Ascending aorta (tissue), 2 donors: ENCODE measurements at regions not wholly inside any gene's neighbourhood (a gene's known extent, or its start where the extent isn't known, plus 50 kb on each side); places are given as distances from the start of the nearest gene placed in this dataset.

Experiments
- DNase-seq, 2 donors: peaks; one replicate each; pipeline ENCODE4 v3.0.0-alpha.2; 2019; ENCODE audit warnings: low spot score in 2 of 2
- H3K27ac ChIP-seq, 2 donors: fragments of 200-600 bp; sonication (generic); one replicate each; pipeline ENCODE4 v1.5.1; 2016 to 2017; ENCODE audit warnings: mild to moderate bottlenecking in 1 of 2
- H3K27me3 ChIP-seq: fragments of 200-600 bp; sonication (generic); one replicate; pipeline ENCODE4 v1.5.1; 2017
- H3K36me3 ChIP-seq, 2 donors: fragments of 200-600 bp; sonication (generic); one replicate each; pipeline ENCODE4 v1.5.1; 2016
- H3K4me1 ChIP-seq, 2 donors: fragments of 200-600 bp; sonication (generic); one replicate each; pipeline ENCODE4 v1.5.1; 2016 to 2017; ENCODE audit warnings: mild to moderate bottlenecking in 1 of 2
- H3K4me3 ChIP-seq, 2 donors: fragments of 200-600 bp; sonication (generic); one replicate each; pipeline ENCODE4 v1.5.1; 2016 to 2017; ENCODE audit warnings: mild to moderate bottlenecking in 1 of 2
- H3K9me3 ChIP-seq, 2 donors: fragments of 200-600 bp; sonication (generic); one replicate each; pipeline ENCODE4 v1.5.1; 2016
- intact Hi-C: fragments of 100-400 bp; cut with DNase I; formaldehyde crosslinking; loops from one replicate; pipeline ENCODE4 v1.15.1; 2023
- TF ChIP-seq, protein P1 (sequence below), 3 experiments: fragments of 200-600 bp in 2 of 3; fragments of 450-650 bp in 1 of 3; sonication (generic) in 2 of 3; IDR thresholded peaks; one replicate each; pipeline ENCODE4 v1.5.1; 2016 to 2019; ENCODE audit warnings: antibody characterized with exemption in 3 of 3, mild to moderate bottlenecking in 1 of 3, moderate library complexity in 1 of 3

DNA sequence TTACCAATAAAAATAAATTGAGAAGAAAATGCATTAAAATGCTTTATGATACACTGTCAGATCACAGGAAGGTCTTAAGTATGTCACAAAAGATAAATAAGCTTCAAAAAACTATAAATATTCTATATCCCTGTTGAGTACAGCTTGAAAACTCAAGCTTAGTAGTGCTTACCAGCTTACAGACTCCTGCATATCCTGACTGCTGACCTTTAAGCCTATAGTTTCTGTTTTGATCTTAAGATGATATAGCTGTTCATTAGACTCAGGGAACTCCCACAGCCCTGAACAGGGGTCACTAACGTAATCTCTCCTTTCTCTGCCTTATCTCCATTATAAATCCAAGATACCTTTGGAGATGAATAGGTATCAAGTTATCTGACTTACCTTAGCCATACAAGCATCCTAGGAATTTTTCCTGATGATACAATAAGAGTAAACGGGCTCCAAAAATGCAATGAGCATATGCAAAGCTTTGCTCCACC, 93.7 kb upstream of the RBBP8 start:
- Histone ChIP-seq H3K27me3 (no peaks in the 10 kb centered on the region), H3K27ac (no peak overlapping the region), H3K4me1 (no peaks in the 10 kb centered on the region), H3K36me3 (no peaks in the 10 kb centered on the region), H3K4me3 (no peak overlapping the region), H3K9me3 (no peaks in the 10 kb centered on the region)
- TF ChIP-seq, protein P1, sequence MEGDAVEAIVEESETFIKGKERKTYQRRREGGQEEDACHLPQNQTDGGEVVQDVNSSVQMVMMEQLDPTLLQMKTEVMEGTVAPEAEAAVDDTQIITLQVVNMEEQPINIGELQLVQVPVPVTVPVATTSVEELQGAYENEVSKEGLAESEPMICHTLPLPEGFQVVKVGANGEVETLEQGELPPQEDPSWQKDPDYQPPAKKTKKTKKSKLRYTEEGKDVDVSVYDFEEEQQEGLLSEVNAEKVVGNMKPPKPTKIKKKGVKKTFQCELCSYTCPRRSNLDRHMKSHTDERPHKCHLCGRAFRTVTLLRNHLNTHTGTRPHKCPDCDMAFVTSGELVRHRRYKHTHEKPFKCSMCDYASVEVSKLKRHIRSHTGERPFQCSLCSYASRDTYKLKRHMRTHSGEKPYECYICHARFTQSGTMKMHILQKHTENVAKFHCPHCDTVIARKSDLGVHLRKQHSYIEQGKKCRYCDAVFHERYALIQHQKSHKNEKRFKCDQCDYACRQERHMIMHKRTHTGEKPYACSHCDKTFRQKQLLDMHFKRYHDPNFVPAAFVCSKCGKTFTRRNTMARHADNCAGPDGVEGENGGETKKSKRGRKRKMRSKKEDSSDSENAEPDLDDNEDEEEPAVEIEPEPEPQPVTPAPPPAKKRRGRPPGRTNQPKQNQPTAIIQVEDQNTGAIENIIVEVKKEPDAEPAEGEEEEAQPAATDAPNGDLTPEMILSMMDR (IDR thresholded peaks at IDR 0.05) = no peak
- DNase-seq = no peak
- intact Hi-C loops = no loop called here

DNA sequence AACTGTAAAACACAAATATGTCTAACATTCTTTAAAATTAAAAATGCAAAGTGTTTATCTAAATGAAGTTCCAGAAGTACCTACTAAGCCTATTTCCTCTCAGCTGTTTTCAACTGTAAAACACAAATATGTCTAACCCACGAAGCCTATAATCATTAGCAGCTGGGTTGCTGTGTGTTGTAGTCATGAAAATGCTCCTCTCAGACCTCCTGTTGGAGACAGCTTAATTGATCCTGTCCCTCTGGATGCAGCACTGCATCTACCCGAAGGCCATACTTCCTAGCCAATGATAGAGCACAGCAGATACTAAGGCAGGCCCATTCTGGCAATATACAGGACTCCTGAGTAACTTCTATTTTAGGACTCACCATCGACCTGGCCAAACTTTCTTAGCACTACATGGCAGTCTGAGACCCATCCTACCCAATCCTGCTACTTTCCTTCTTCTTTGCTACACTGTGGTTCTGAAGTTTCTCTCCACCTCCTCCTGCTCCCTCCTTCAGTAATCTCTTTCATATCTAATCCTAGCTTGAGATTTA, 92.5 kb upstream of the RBBP8 start:
- intact Hi-C loops = no loop called here
- Histone ChIP-seq H3K27ac (no peak overlapping the region), H3K36me3 (no peaks in the 10 kb centered on the region), H3K4me3 (no peak overlapping the region), H3K27me3 (no peaks in the 10 kb centered on the region), H3K4me1 (no peaks in the 10 kb centered on the region), H3K9me3 (no peaks in the 10 kb centered on the region)
- TF ChIP-seq, protein P1 (IDR thresholded peaks at IDR 0.05) = no peak
- DNase-seq = no peak

DNA sequence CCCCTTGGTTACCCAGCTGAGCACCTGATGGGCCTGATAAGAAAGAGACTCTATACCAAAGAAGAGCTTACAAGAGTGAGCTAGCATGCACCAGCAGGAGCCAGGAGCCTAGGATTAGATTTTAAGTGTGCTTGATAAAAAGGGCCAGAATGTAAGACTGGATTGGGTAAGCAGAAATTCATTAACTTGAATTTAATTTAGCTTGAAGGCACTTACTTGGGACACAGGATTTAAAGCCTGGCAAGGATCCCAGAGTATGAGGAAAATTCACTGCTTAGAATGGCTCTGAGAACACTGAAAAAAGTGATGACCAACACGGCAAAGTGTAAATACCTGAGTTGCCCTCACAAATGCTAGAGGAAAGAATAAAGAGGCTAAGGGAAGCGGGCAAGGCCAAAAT, 91.3 kb upstream of the RBBP8 start:
- H3K9me3 ChIP-seq = no peaks in the 10 kb centered on the region
- H3K36me3 ChIP-seq = no peaks in the 10 kb centered on the region
- intact Hi-C loops = no loop called here
- no peak overlapping the region for H3K4me3 ChIP-seq
- no peaks in the 10 kb centered on the region for H3K27me3 ChIP-seq
- no peak overlapping the region for H3K27ac ChIP-seq
- TF ChIP-seq, protein P1 (IDR thresholded peaks at IDR 0.05) = no peak
- no peak for DNase-seq
- H3K4me1 ChIP-seq = no peaks in the 10 kb centered on the region

DNA sequence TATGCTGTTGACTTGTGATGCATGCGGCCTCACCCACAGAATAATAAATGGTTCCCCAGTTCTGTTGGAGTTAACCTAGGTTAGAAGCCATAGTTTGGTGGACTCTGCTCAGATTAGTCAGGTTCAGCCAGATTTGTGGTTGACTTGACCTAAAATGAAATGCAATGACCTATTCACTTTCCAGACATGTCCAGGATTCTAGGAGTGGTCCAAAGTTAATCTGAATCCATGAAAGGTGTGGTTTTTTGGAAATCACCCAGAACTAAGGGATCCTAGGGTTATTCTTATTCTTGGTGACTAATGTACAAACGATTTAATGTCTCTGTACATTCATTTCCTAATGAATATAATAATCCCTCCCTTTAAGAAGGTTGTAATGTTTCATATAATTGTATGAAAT, 88.9 kb upstream of the RBBP8 start:
- Histone ChIP-seq H3K4me3 (no peak overlapping the region), H3K36me3 (no peaks in the 10 kb centered on the region), H3K9me3 (no peaks in the 10 kb centered on the region), H3K27me3 (no peaks in the 10 kb centered on the region), H3K4me1 (no peaks in the 10 kb centered on the region), H3K27ac (no peak overlapping the region)
- DNase-seq = no peak
- TF ChIP-seq, protein P1 (IDR thresholded peaks at IDR 0.05) = no peak
- intact Hi-C loops = no loop called here

DNA sequence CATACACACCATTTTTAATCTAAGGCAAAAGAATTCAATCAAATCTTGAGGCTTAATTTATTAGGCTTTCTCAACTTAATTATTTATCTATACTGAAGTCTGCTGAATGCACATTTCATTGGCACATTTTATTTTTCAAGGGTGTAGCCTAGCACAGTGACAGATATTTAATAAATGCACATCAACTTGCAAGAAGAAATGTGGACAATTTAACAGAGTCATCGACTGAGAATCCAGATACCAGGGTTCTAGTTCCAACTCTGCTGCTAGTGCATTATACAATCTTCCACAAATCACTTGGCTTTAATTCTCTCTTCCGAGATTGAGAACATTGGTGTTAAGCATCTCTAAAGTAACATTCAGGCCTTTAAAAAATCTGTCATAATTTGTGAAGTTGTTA, 88.5 kb upstream of the RBBP8 start:
- DNase-seq = no peak
- no peaks in the 10 kb centered on the region for H3K9me3 ChIP-seq
- intact Hi-C loops = no loop called here

More for the DNA sequence above, 88.5 kb upstream of the RBBP8 start:
- no peak overlapping the region for H3K4me3 ChIP-seq
- H3K4me1 ChIP-seq = no peaks in the 10 kb centered on the region
- H3K27ac ChIP-seq = no peak overlapping the region
- TF ChIP-seq, protein P1 (IDR thresholded peaks at IDR 0.05) = no peak
- H3K27me3 ChIP-seq = no peaks in the 10 kb centered on the region
- H3K36me3 ChIP-seq = no peaks in the 10 kb centered on the region
